ENCODE measurements at regions not wholly inside any gene's neighbourhood (a gene's known extent, or its start where the extent isn't known, plus 50 kb on each side); places are given as distances from the start of the nearest gene placed in this dataset.
A peak's percentile ranks its signal among the peaks of the same experiment; 100 is the strongest.

GRCh38 chr3:147900851-147901250, 491.7 kb downstream of the ZIC1 start:
- DNase-seq (no peak), ATAC-seq (no peak)
- intact Hi-C loops (cut with micrococcal nuclease) = no loop called here

GRCh38 chr3:147903026-147903425, 493.9 kb downstream of the ZIC1 start:
- intact Hi-C loops (cut with micrococcal nuclease) = no loop called here
- DNase-seq = no peak
- no peak for ATAC-seq

- intact Hi-C loops (cut with micrococcal nuclease) = no loop called here
- no peak for DNase-seq
- no peak for ATAC-seq
These were observed 495.3 kb downstream of the ZIC1 start for GRCh38 chr3:147904421-147904820.

GRCh38 chr3:147906285-147906684, 497.1 kb downstream of the ZIC1 start:
- no peak for ATAC-seq
- intact Hi-C loops (cut with micrococcal nuclease) = no loop called here

GRCh38 chr3:147914532-147914931, 505.4 kb downstream of the ZIC1 start:
- DNase-seq = no peak
- intact Hi-C loops (cut with micrococcal nuclease) = no loop called here
- ATAC-seq = no peak

More at GRCh38 chr3:147906285-147906684, 497.1 kb downstream of the ZIC1 start:
- no peak for DNase-seq

- intact Hi-C loops (cut with micrococcal nuclease) = no loop called here
- ATAC-seq (no peak), DNase-seq (no peak)
These were observed 505.9 kb downstream of the ZIC1 start for GRCh38 chr3:147915057-147915456.

- intact Hi-C loops (cut with micrococcal nuclease) = no loop called here
- DNase-seq = no peak
- no peak for ATAC-seq
These were observed 510.3 kb downstream of the ZIC1 start for GRCh38 chr3:147919496-147919895.

- DNase-seq (no peak), ATAC-seq (no peak)
- intact Hi-C loops (cut with micrococcal nuclease) = no loop called here
These were observed 511.9 kb downstream of the ZIC1 start for GRCh38 chr3:147921051-147921450.

- intact Hi-C loops (cut with micrococcal nuclease) = no loop called here
- ATAC-seq (peak; percentile 71), DNase-seq (no peak)
These were observed 515.6 kb downstream of the ZIC1 start for GRCh38 chr3:147924755-147925154.

- intact Hi-C loops (cut with micrococcal nuclease) = no loop called here
- DNase-seq (no peak), ATAC-seq (no peak)
These were observed 516.1 kb downstream of the ZIC1 start for GRCh38 chr3:147925272-147925671.

- no peak for DNase-seq
- intact Hi-C loops (cut with micrococcal nuclease) = no loop called here
- ATAC-seq = no peak
These were observed 521.2 kb downstream of the ZIC1 start for GRCh38 chr3:147930232-147930807.

GRCh38 chr3:147934451-147935180, 525.5 kb downstream of the ZIC1 start:
- no peak for ATAC-seq
- DNase-seq = no peak
- intact Hi-C loops (cut with micrococcal nuclease) = no loop called here

GRCh38 chr3:147937341-147937740, 528.2 kb downstream of the ZIC1 start:
- no peak for DNase-seq
- ATAC-seq = no peak
- intact Hi-C loops (cut with micrococcal nuclease) = no loop called here

GRCh38 chr3:147937891-147938290, 528.7 kb downstream of the ZIC1 start:
- no peak for ATAC-seq
- intact Hi-C loops (cut with micrococcal nuclease) = no loop called here

GRCh38 chr3:147939425-147939824, 530.3 kb downstream of the ZIC1 start:
- no peak for DNase-seq
- intact Hi-C loops (cut with micrococcal nuclease) = no loop called here
- no peak for ATAC-seq

More at GRCh38 chr3:147937891-147938290, 528.7 kb downstream of the ZIC1 start:
- DNase-seq = no peak

- ATAC-seq (peak; percentile 59), DNase-seq (no peak)
- intact Hi-C loops (cut with micrococcal nuclease) = no loop called here
These were observed 530.7 kb downstream of the ZIC1 start for GRCh38 chr3:147939839-147940238.

- ATAC-seq = no peak
- intact Hi-C loops (cut with micrococcal nuclease) = no loop called here
These were observed 531.4 kb downstream of the ZIC1 start for GRCh38 chr3:147940405-147941193.

GRCh38 chr3:147941969-147942368, 532.8 kb downstream of the ZIC1 start:
- ATAC-seq = no peak
- no peak for DNase-seq
- intact Hi-C loops (cut with micrococcal nuclease) = no loop called here

More at GRCh38 chr3:147940405-147941193, 531.4 kb downstream of the ZIC1 start:
- DNase-seq = no peak

- ATAC-seq (no peak), DNase-seq (no peak)
- intact Hi-C loops (cut with micrococcal nuclease) = no loop called here
These were observed 534.2 kb downstream of the ZIC1 start for GRCh38 chr3:147943265-147943945.
